PC-3 (cell line): ENCODE measurements at regions not wholly inside any gene's neighbourhood (a gene's known extent, or its start where the extent isn't known, plus 50 kb on each side); places are given as distances from the start of the nearest gene placed in this dataset.

Source experiments
- ATAC-seq: fragments of 200-7000 bp; cut with Tn5 transposase; 2 replicates; pipeline ENCODE4 v1.9.1; 2020; ENCODE audit warnings: mild to moderate bottlenecking, moderate library complexity
- BruUV-seq: library from RNA; stranded (reverse); fragments of 400-500 nt; replicated peaks from 2 replicates; lab custom pipeline; 2021; lab: Mats Ljungman, UMichigan
- CTCF ChIA-PET: fragments of 300-600 bp; sonication (Branson Sonifier 250); formaldehyde crosslinking; loops from one replicate; lab custom pipeline; 2022; ENCODE audit warnings: antibody characterized with exemption; lab: Charles Lee
- POLR2A ChIA-PET: fragments of 300-600 bp; sonication (Branson Sonifier 250); formaldehyde crosslinking; loops from one replicate; lab custom pipeline; 2022; ENCODE audit warnings: antibody characterized with exemption; ENCODE audit not compliant: unreplicated experiment; lab: Charles Lee
- DNase-seq: peaks from one replicate; pipeline ENCODE4 v3.0.0-alpha.2; 2015
- H2AFZ ChIP-seq: fragments of 300-600 bp; sonication (generic); 2 replicates; pipeline ENCODE4 v1.6.0; 2016; ENCODE audit warnings: antibody characterized with exemption, low read length
- H3F3A ChIP-seq: fragments of 300-600 bp; sonication (generic); one replicate; pipeline ENCODE4 v1.6.0; 2017; ENCODE audit warnings: antibody characterized with exemption, low read length, control low read depth, mild to moderate bottlenecking; ENCODE audit not compliant: unreplicated experiment
- H3K27ac ChIP-seq: fragments of 300-600 bp; sonication (generic); 2 replicates; pipeline ENCODE4 v1.5.1; 2016; ENCODE audit warnings: mild to moderate bottlenecking, low read length
- H3K27me3 ChIP-seq: fragments of 300-600 bp; sonication (generic); 2 replicates; pipeline ENCODE4 v1.6.1; 2016; ENCODE audit warnings: low read length, mixed read lengths
- H3K36me3 ChIP-seq: fragments of 300-600 bp; sonication (generic); 2 replicates; pipeline ENCODE4 v1.6.1; 2016; ENCODE audit warnings: low read depth, mixed run types, low read length, mixed read lengths
- H3K4me1 ChIP-seq: fragments of 300-600 bp; sonication (generic); 2 replicates; pipeline ENCODE4 v1.5.1; 2016; ENCODE audit warnings: low read length; ENCODE audit not compliant: insufficient read depth
- H3K4me2 ChIP-seq: fragments of 300-600 bp; sonication (generic); 2 replicates; pipeline ENCODE4 v1.6.0; 2016; ENCODE audit warnings: low read length
- H3K4me3 ChIP-seq: fragments of 300-600 bp; sonication (generic); 2 replicates; pipeline ENCODE4 v1.5.1; 2016; ENCODE audit warnings: mild to moderate bottlenecking, low read length, mixed read lengths
- H3K79me2 ChIP-seq: fragments of 300-600 bp; sonication (generic); 2 replicates; pipeline ENCODE4 v1.6.1; 2017; ENCODE audit warnings: low read length, mixed read lengths
- H3K9ac ChIP-seq: fragments of 300-600 bp; sonication (generic); 2 replicates; pipeline ENCODE4 v1.6.0; 2016; ENCODE audit warnings: mild to moderate bottlenecking, low read length
- H3K9me2 ChIP-seq: fragments of 300-600 bp; sonication (generic); replicated peaks from 2 replicates; pipeline ENCODE4 v1.6.1; 2016; ENCODE audit warnings: mixed run types, low read length, mixed read lengths
- H3K9me3 ChIP-seq: fragments of 300-600 bp; sonication (generic); 2 replicates; pipeline ENCODE4 v1.6.1; 2016; ENCODE audit warnings: low read length, mixed read lengths
- H4K20me1 ChIP-seq: fragments of 300-600 bp; sonication (generic); 2 replicates; pipeline ENCODE4 v1.6.1; 2016; ENCODE audit warnings: low read length, mixed read lengths
- EZH2 ChIP-seq: fragments of 300-600 bp; sonication (generic); IDR thresholded peaks from one replicate; pipeline ENCODE4 v1.6.1; 2017; ENCODE audit warnings: antibody characterized with exemption, mild to moderate bottlenecking, low read length; ENCODE audit not compliant: unreplicated experiment
- EZH2phosphoT487 ChIP-seq: fragments of 300-600 bp; sonication (generic); IDR thresholded peaks from 2 replicates; pipeline ENCODE4 v1.6.1; 2018; ENCODE audit warnings: mild to moderate bottlenecking, antibody characterized with exemption, low read length, borderline replicate concordance
- intact Hi-C: fragments of 100-400 bp; cut with micrococcal nuclease; formaldehyde crosslinking; loops from 2 replicates; pipeline ENCODE4 v1.9.0; 2023
- TF ChIP-seq, protein P1 (sequence below): fragments of 300-600 bp; sonication (generic); conservative IDR thresholded peaks from 2 replicates; pipeline ENCODE4 v1.5.1; 2017; ENCODE audit warnings: antibody characterized with exemption, low read depth, mild to moderate bottlenecking, low read length

DNA sequence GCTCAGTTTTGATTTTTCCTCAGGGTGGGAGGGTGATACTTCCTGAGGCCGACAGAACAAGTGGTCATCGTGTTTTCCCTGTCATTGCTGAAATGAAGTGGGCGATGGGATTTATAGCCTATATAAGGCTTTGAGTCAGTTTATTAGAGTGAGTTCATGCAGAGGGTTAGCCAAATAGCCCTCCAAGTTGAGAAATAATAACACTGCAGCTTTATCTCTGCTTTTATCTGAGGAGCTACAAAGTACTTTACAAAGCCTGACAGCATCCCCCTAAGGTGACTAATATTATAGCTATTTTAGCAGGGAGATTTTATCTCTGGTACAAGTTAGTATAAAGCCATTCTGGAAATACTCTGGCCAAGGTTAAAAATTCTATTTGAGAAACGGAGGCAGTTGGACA, 389.6 kb downstream of the MFSD1 start:
- H3K27ac ChIP-seq = peak overlapping the region; percentile 44
- no peak for TF ChIP-seq EZH2
- no peak for TF ChIP-seq EZH2phosphoT487
- TF ChIP-seq, protein P1, sequence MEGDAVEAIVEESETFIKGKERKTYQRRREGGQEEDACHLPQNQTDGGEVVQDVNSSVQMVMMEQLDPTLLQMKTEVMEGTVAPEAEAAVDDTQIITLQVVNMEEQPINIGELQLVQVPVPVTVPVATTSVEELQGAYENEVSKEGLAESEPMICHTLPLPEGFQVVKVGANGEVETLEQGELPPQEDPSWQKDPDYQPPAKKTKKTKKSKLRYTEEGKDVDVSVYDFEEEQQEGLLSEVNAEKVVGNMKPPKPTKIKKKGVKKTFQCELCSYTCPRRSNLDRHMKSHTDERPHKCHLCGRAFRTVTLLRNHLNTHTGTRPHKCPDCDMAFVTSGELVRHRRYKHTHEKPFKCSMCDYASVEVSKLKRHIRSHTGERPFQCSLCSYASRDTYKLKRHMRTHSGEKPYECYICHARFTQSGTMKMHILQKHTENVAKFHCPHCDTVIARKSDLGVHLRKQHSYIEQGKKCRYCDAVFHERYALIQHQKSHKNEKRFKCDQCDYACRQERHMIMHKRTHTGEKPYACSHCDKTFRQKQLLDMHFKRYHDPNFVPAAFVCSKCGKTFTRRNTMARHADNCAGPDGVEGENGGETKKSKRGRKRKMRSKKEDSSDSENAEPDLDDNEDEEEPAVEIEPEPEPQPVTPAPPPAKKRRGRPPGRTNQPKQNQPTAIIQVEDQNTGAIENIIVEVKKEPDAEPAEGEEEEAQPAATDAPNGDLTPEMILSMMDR = no peak
- CTCF ChIA-PET = interaction anchor here (0.6 to 1.0 kb wide), 5 partner anchors 19 to 99 kb away, joined by 3 to 6 read pairs (median 4); no protein-coding TSS in a partner anchor
- H2AFZ ChIP-seq = no peak overlapping the region
- ATAC-seq (peak; percentile 89), DNase-seq (peak; percentile 96)
- no peaks in the 10 kb centered on the region for H3K36me3 ChIP-seq
- peaks cover 20% of the 10 kb centered on the region for H3K79me2 ChIP-seq
- no peaks in the 10 kb centered on the region for H3F3A ChIP-seq
- H3K9me3 ChIP-seq = no peaks in the 10 kb centered on the region
- peak overlapping the region; percentile 1; the same call in 1 of the 2 replicates for H3K4me3 ChIP-seq
- no peaks in the 10 kb centered on the region for H3K27me3 ChIP-seq
- intact Hi-C loops = loop anchor here (2.0 to 10.0 kb wide), 2 partner anchors 21 to 57 kb away; no protein-coding TSS in a partner anchor
- no peak overlapping the region for H3K9ac ChIP-seq
- POLR2A ChIA-PET = interaction anchor here (0.6 kb wide), 1 partner anchor 9 kb away, joined by 3 read pairs; no protein-coding TSS in a partner anchor
- no TSS peak for BruUV-seq
- no peaks in the 10 kb centered on the region for H3K9me2 ChIP-seq
- 0 out of 2 replicates have a peak, but pooled peaks cover 8% of the 10 kb centered on the region for H4K20me1 ChIP-seq
- peaks cover 28% of the 10 kb centered on the region for H3K4me1 ChIP-seq
- H3K4me2 ChIP-seq = peak overlapping the region; percentile 37

DNA sequence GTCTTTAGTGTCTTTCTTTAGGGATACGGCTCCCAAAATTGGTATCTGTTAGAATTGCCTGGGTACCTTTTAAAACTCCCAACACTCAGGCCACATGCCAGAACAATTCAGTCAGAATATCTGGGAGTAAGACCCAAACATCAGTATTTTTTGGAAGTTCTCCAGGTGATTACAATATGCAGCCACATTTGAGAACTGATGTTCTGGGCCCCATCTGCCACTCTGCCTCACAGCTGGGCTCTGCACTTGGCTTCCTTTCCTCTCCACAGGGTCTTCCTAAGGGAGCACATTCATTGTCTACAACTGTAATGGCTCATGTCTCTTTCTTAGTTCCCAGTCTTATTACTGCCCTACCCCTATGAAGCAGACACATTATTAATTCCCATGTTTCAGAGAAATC, 394.5 kb downstream of the MFSD1 start:
- TF ChIP-seq EZH2 (no peak), EZH2phosphoT487 (no peak)
- TF ChIP-seq, protein P1 = no peak
- POLR2A ChIA-PET = no interaction called here
- H2AFZ ChIP-seq = no peak overlapping the region
- no peaks in the 10 kb centered on the region for H3K27me3 ChIP-seq
- H3K79me2 ChIP-seq = peaks cover 20% of the 10 kb centered on the region
- H3K4me2 ChIP-seq = no peak overlapping the region
- H3K9me3 ChIP-seq = no peaks in the 10 kb centered on the region
- ATAC-seq (no peak), DNase-seq (no peak)
- no peaks in the 10 kb centered on the region for H3F3A ChIP-seq
- no TSS peak for BruUV-seq
- H3K4me3 ChIP-seq = no peak overlapping the region
- 0 out of 2 replicates have a peak, but pooled peaks cover 4% of the 10 kb centered on the region for H4K20me1 ChIP-seq
- H3K9ac ChIP-seq = no peak overlapping the region
- intact Hi-C loops = loop anchor here (10.0 kb wide), 1 partner anchor 62 kb away; no protein-coding TSS in a partner anchor
- peaks cover 17% of the 10 kb centered on the region for H3K4me1 ChIP-seq
- no peaks in the 10 kb centered on the region for H3K9me2 ChIP-seq
- CTCF ChIA-PET = no interaction called here
- no peaks in the 10 kb centered on the region for H3K36me3 ChIP-seq
- no peak overlapping the region for H3K27ac ChIP-seq

DNA sequence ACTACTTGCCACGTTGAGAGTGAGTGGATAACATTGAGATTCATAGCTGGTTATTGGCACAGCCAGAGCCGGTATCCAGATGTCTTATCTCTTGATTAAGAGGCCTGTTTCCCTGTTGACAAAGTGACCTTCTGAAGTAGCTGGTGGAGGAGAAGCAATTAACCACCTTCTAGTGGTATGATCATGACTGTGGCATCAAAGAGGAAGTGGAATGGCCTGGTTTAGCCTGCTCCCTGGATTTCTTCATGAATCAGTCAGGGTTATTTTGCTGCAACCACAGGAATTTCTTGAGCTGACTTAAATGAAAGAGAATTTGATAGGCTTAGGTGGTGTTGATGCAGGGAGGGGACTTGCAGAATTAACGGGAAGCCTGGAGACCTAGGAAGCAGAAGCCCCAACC, 398.3 kb downstream of the MFSD1 start:
- Histone ChIP-seq H3K4me2 (no peak overlapping the region), H2AFZ (no peak overlapping the region), H3K79me2 (no peaks in the 10 kb centered on the region; the same call in 1 of the 2 replicates), H3K9me2 (no peaks in the 10 kb centered on the region), H4K20me1 (0 out of 2 replicates have a peak, but pooled peaks cover 2% of the 10 kb centered on the region), H3K9ac (no peak overlapping the region), H3K27me3 (no peaks in the 10 kb centered on the region), H3K4me3 (no peak overlapping the region), H3K9me3 (no peaks in the 10 kb centered on the region), H3K27ac (no peak overlapping the region), H3F3A (no peaks in the 10 kb centered on the region), H3K36me3 (no peaks in the 10 kb centered on the region), H3K4me1 (0 out of 2 replicates have a peak, but pooled peaks cover 7% of the 10 kb centered on the region)
- BruUV-seq = no TSS peak
- ATAC-seq = peak; percentile 38
- POLR2A ChIA-PET = interaction anchor here (0.7 kb wide), 1 partner anchor 9 kb away, joined by 3 read pairs; no protein-coding TSS in a partner anchor
- peak; percentile 60 for DNase-seq
- CTCF ChIA-PET = no interaction called here
- intact Hi-C loops = no loop called here
- no peak for TF ChIP-seq EZH2
- no peak for TF ChIP-seq EZH2phosphoT487
- TF ChIP-seq, protein P1 = no peak
